ENCODE measurements at regions not wholly inside any gene's neighbourhood (a gene's known extent, or its start where the extent isn't known, plus 50 kb on each side); places are given as distances from the start of the nearest gene placed in this dataset.

DNA sequence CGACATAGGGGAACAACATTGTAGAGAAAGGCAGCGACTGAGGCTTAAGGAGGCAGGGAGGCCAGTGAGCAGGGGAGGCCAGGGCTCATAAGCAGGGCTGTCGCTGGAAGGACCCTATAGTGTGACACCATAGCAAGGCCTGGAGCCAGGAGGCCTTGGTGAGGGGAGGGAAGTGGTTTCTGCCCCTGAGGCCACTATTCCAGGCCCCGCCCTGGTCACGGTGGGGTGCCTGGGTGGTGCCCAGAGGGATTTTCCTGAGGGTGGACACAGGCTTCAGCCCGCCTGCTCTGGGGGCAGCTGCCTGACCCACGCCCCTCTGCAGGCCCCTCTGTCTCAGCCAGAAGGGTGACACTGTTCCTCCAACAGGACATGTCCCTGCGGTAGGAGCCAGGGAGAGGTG, 147.8 kb upstream of the IQSEC1 start:
- Mint-ChIP-seq H3K27me3 (ENCODE audit: insufficient read depth) (peaks cover 9% of the 10 kb centered on the region), H3K27ac (no peak overlapping the region), H3K36me3 (ENCODE audit: low read depth) (no peaks in the 10 kb centered on the region), H3K9me3 (no peaks in the 10 kb centered on the region), H3K4me3 (no peak overlapping the region), H3K4me1 (no peaks in the 10 kb centered on the region)
- no peak for TF ChIP-seq CTCF (conservative IDR thresholded peaks at IDR 0.05)
- no peak for DNase-seq
- no peaks in the 10 kb centered on the region for H3K9me3 ChIP-seq (ENCODE audit: control insufficient read depth, low read length)
- H3K4me3 ChIP-seq (ENCODE audit: low read length), result no peak overlapping the region
- H3K4me1 ChIP-seq (ENCODE audit: control insufficient read depth, insufficient read depth, low read length), result no peaks in the 10 kb centered on the region
- H3K27ac ChIP-seq (ENCODE audit: low read depth, low read length), result no peak overlapping the region
- no peaks in the 10 kb centered on the region for H3K27me3 ChIP-seq (ENCODE audit: control insufficient read depth, insufficient read depth, low read length, poor library complexity, severe bottlenecking)
- no peak overlapping the region for H3K9ac ChIP-seq (ENCODE audit: extremely low read depth, low read length, poor library complexity, severe bottlenecking)
- H3K36me3 ChIP-seq (ENCODE audit: control insufficient read depth, insufficient read depth, low read length), result no peaks in the 10 kb centered on the region
- 90 to 100% methylated on average over 3 to 8 of the region's 8 CpGs for WGBS, 2 experiments (ENCODE audit: insufficient coverage in 1 of 2, insufficient read length in 1 of 2)

- 84 to 85% methylated on average over 7 to 10 of the region's 10 CpGs for WGBS, 2 experiments (ENCODE audit: insufficient coverage in 1 of 2, insufficient read length in 1 of 2)
- H3K4me3 Mint-ChIP-seq, result no peak overlapping the region
- H3K27me3 ChIP-seq (ENCODE audit: control insufficient read depth, insufficient read depth, low read length, poor library complexity, severe bottlenecking), result no peaks in the 10 kb centered on the region
- H3K9ac ChIP-seq (ENCODE audit: extremely low read depth, low read length, poor library complexity, severe bottlenecking), result no peak overlapping the region
- H3K27me3 Mint-ChIP-seq (ENCODE audit: insufficient read depth), result peaks cover 9% of the 10 kb centered on the region
- H3K9me3 Mint-ChIP-seq, result no peaks in the 10 kb centered on the region
- H3K4me1 Mint-ChIP-seq, result no peaks in the 10 kb centered on the region
- H3K27ac ChIP-seq (ENCODE audit: low read depth, low read length), result no peak overlapping the region
- DNase-seq, result no peak
- no peaks in the 10 kb centered on the region for H3K36me3 Mint-ChIP-seq (ENCODE audit: low read depth)
- H3K36me3 ChIP-seq (ENCODE audit: control insufficient read depth, insufficient read depth, low read length), result no peaks in the 10 kb centered on the region
- no peaks in the 10 kb centered on the region for H3K9me3 ChIP-seq (ENCODE audit: control insufficient read depth, low read length)
- no peaks in the 10 kb centered on the region for H3K4me1 ChIP-seq (ENCODE audit: control insufficient read depth, insufficient read depth, low read length)
- TF ChIP-seq CTCF (conservative IDR thresholded peaks at IDR 0.05), result no peak
- no peak overlapping the region for H3K4me3 ChIP-seq (ENCODE audit: low read length)
- H3K27ac Mint-ChIP-seq, result no peak overlapping the region
These were observed 146.7 kb upstream of the IQSEC1 start for GRCh38 chr3:13219902-13220296.

DNA sequence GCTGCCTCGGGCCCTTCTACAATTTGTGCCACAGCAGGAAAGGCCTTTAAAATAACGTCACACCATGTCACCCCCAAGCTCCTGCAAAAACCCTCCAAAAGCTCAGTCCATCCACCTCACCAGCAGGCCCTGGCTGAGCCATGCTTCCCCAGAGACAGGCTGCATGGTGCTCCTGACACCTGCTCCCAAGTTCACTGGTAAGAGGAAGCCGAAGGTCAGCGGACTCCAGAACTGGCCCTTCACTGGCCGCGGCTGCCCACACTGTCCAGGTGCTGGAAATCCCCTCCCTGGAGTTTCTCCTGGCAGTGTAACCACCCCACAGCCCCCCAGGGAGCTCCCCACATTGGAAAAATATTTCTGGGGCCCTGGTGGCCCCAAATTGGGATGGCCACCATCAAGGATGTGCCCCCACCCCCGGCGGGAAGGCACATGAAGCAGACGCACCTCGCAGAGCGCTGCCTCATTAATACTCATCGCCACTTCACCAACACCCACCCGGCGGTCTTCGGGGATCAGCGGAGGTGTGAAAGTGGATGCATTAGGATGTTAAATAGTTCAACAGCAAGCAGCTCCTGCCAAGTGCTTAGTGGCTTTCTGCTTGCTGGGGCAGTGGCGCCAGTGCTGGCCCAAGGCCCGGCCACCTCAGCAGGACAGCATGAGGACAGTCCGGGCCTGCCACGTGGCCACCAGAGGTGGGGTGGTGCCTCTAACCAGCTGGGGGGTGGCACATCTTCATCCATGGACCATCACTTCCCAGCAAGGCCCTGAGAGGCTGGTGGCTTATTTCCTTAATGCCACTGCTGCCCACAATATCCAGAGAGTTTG, 146.1 kb upstream of the IQSEC1 start:
- no peak overlapping the region for H3K4me3 Mint-ChIP-seq
- no peak for TF ChIP-seq CTCF (conservative IDR thresholded peaks at IDR 0.05)
- no peak overlapping the region for H3K27ac Mint-ChIP-seq
- Histone ChIP-seq H3K4me3 (ENCODE audit: low read length) (no peak overlapping the region), H3K9me3 (ENCODE audit: control insufficient read depth, low read length) (no peaks in the 10 kb centered on the region), H3K4me1 (ENCODE audit: control insufficient read depth, insufficient read depth, low read length) (no peaks in the 10 kb centered on the region), H3K27ac (ENCODE audit: low read depth, low read length) (no peak overlapping the region), H3K36me3 (ENCODE audit: control insufficient read depth, insufficient read depth, low read length) (no peaks in the 10 kb centered on the region), H3K9ac (ENCODE audit: extremely low read depth, low read length, poor library complexity, severe bottlenecking) (no peak overlapping the region), H3K27me3 (ENCODE audit: control insufficient read depth, insufficient read depth, low read length, poor library complexity, severe bottlenecking) (no peaks in the 10 kb centered on the region)
- 88 to 98% methylated on average over 6 to 20 of the region's 20 CpGs for WGBS, 2 experiments (ENCODE audit: insufficient coverage in 1 of 2, insufficient read length in 1 of 2)
- no peaks in the 10 kb centered on the region for H3K4me1 Mint-ChIP-seq
- no peak for DNase-seq
- H3K27me3 Mint-ChIP-seq (ENCODE audit: insufficient read depth), result peaks cover 9% of the 10 kb centered on the region
- no peaks in the 10 kb centered on the region for H3K9me3 Mint-ChIP-seq
- H3K36me3 Mint-ChIP-seq (ENCODE audit: low read depth), result no peaks in the 10 kb centered on the region

Measured in endodermal cell (in vitro differentiated cells).